Epithelial cell of proximal tubule (primary cell): ENCODE measurements at regions not wholly inside any gene's neighbourhood (a gene's known extent, or its start where the extent isn't known, plus 50 kb on each side); places are given as distances from the start of the nearest gene placed in this dataset.

ENCODE experiments used
- DNase-seq: peaks from one replicate; pipeline ENCODE4 v3.0.0-alpha.2; 2011; ENCODE audit warnings: low read depth
- H3K4me3 ChIP-seq: 2 replicates; pipeline ENCODE4 v1.5.1; 2011; ENCODE audit warnings: low read depth, mild to moderate bottlenecking, low read length
- CTCF ChIP-seq: conservative IDR thresholded peaks from 2 replicates; pipeline ENCODE4 v1.5.1; 2012; ENCODE audit warnings: low read depth, mild to moderate bottlenecking, low read length

- DNase-seq: no peak
- no peak overlapping the region for H3K4me3 ChIP-seq
- no peak for TF ChIP-seq CTCF
These were observed 237.3 kb upstream of the GRIP1 start for GRCh38 chr12:66916189-66916588.

- H3K4me3 ChIP-seq: no peak overlapping the region
- TF ChIP-seq CTCF: no peak
- no peak for DNase-seq
These were observed 240.6 kb upstream of the GRIP1 start for GRCh38 chr12:66919466-66919865.

- H3K4me3 ChIP-seq: no peak overlapping the region
- DNase-seq: no peak
- TF ChIP-seq CTCF: no peak
These were observed 241.3 kb upstream of the GRIP1 start for GRCh38 chr12:66920205-66920604.

- DNase-seq: no peak
- no peak for TF ChIP-seq CTCF
These were observed 242.3 kb upstream of the GRIP1 start for GRCh38 chr12:66921151-66921550.

GRCh38 chr12:66925083-66925482, 246.2 kb upstream of the GRIP1 start:
- DNase-seq: no peak
- no peak overlapping the region for H3K4me3 ChIP-seq
- no peak for TF ChIP-seq CTCF

More at GRCh38 chr12:66921151-66921550, 242.3 kb upstream of the GRIP1 start:
- H3K4me3 ChIP-seq: no peak overlapping the region

- no peak overlapping the region for H3K4me3 ChIP-seq
- TF ChIP-seq CTCF: no peak
- DNase-seq: no peak
These were observed 250.2 kb upstream of the GRIP1 start for GRCh38 chr12:66929121-66929520.

- no peak overlapping the region for H3K4me3 ChIP-seq
- no peak for TF ChIP-seq CTCF
- DNase-seq: no peak
These were observed 252.2 kb upstream of the GRIP1 start for GRCh38 chr12:66931091-66931490.
